GM20431 (cell line): ENCODE measurements at regions not wholly inside any gene's neighbourhood (a gene's known extent, or its start where the extent isn't known, plus 50 kb on each side); places are given as distances from the start of the nearest gene placed in this dataset.
"Not testable (repeated sequence)": the region's sequence is repeated elsewhere in the genome, so short reads cannot be mapped to it uniquely, and the experiment has no call there.

Experiments
- in situ Hi-C: fragments of 300-500 bp; cut with MseI, MboI; formaldehyde crosslinking; loops from one replicate; pipeline ENCODE4 v1.15.0; 2020; ENCODE audit warnings: low sequenced_read_pairs; ENCODE audit not compliant: unreplicated experiment

DNA sequence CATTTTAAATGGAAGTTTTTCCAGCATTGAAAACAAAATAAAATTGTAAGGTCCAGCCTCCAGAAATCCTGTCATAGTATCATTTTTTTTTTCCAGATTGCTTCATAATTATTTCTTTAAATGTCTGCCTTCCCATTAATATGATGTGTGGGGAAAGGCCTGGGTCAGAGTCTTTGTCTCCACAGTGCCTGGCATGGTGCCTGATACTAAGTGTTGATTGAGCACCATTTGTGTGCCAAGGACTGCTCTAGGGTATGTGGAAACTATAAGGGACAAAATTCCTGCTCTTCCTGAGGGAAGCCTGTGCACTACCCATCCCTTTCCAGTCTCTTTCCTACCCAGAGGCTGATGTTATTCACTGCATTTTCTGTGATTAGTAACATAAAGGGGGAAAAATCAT is 53.1 kb upstream of the BEND4 start:
- in situ Hi-C loops, result no loop called here

DNA sequence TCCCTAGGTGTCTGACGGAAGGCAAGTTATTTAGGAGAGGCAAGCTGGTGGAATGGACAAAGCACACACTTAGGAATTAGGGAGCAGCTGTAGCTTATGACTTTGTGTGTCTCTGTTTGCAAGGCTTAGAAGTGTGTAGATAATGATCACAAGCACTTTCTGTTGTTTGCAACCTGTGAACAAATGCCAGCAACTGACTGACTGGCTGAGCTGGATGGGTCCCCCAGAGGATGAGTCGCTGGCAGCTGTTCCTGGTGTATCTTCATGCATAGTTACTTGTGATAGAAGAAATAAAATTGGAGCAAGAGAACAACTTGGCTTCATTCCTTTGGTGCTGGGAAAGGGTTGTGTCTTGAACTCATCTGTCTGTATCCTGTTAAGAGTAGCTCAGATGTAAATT is 64.2 kb upstream of the BEND4 start:
- in situ Hi-C loops, result no loop called here

DNA sequence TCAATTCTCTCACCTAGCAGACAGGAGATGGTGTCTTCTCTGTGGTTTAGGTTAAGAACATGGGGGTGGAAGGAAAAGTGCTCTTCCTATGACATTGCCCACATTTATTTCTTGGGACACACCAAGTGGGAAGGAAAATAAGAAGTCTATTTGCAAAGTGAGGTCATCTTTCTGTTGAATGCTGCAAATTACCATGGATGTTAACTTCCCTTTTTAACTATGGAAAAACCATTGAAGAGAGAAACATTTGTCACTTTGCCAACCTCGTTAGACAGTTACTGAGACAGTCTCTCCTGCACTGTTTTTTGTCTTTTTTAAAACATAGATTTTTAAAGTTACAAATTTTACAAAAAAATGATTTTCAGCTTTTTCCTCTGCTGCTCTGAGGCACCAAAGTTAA is 72.8 kb upstream of the BEND4 start:
- in situ Hi-C loops, result no loop called here

DNA sequence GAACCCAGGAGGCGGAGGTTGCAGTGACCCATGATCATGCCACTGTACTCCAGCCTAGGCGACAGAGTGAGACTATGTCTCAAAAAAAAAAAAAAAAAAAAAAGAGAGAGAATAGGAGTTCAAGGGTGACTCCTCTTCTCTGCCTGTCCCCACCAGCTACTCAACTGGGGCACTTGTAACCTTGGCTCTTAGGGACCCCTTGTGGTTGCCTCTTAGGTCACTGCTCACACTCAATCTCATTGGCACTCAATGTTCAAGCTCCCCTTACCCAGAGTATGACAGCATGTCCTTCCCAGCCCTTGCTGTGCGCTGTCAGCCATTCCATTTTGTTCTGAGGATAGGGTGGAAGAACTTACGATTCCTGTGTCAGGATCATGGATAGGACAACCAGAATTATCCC is 82.4 kb upstream of the BEND4 start:
- in situ Hi-C loops, result no loop called here

DNA sequence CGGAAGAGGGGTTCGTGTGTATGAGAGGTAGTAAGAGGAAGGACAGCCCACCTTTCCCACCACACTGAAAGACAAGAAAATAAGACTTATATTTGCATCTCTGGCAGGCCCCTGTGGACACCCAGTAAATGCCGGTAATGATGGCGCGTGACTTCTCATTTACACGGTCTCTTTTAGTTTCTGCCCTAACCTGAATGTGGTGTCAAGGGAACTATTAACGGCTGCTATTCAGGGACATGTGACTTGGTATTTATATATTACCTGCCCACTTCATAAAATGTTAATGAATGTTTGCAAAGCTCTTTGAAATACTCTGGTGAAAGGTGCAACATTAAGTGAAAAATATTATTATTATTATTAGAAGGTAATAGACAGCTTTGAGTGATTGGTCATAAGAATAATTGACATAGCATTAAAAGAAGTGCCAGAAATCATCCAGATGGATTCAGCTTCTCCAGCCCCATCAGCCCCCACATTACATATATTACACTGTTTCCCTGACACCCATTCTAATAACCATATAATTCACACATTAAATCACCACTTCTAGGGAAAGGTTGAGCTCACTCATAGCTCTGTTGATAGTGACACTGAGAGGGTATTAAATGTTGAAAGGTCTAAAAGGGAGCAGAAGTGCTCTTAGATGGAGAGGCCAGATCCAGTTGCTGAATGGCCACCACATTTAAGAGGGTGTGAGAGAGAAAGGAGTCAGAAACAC is 83.0 kb upstream of the BEND4 start:
- in situ Hi-C loops, result no loop called here

DNA sequence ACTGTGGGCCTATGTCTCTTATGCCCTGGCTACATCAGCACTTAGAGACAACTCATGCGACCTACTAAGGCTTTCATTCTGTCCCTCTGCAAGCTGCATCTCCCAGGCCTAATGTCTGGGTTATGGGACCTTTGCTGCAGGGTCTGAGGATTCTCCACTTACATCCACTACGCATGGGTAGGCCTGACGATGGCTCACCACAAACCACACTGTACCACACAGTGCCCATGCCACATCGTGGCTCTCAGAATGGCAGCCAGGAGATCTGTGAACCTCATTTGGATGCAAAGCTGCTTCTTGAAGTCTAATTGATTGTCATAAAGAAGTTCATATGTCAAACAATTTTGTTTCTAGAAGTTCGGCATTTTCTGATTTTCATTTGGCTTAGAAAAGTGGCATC is 84.6 kb upstream of the BEND4 start:
- in situ Hi-C loops, result no loop called here

DNA sequence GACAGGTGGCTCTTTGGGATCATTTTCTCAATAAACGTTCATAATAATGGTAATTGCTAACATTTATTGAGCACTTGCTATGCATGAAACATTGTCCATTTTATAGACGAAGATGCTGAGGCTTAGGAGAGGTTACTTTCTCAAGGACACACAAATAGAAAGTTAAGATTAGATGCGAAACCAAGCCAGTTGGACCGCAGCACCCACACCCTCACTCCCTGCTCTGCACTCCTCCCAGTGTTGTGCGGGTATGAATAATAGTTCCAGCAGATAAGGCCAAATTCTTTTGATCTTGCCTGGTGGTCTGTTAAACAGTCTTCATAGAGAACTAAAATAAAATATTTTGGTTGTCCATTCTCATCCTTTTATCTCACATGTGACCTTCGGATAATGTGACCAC is 85.0 kb upstream of the BEND4 start:
- in situ Hi-C loops, result no loop called here

DNA sequence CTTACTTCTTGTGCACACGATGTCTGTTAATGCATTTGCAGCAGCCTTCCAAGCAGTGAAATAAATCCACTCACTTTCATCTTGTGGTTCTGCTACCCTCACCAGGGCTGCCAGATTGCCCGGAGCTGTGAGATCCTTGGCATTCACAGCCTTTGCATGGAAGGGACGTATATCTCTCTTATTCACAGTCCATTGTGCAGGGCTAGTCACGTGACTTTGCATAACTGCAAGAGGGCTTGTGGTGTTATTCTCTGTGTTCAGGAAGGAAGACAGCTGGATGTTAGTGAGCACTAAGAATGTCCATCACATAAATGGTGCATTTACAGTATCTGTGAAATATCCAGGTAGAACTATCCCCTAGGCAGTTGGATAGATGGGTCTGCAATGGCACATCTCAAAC is 96.5 kb upstream of the BEND4 start:
- in situ Hi-C loops, result no loop called here

DNA sequence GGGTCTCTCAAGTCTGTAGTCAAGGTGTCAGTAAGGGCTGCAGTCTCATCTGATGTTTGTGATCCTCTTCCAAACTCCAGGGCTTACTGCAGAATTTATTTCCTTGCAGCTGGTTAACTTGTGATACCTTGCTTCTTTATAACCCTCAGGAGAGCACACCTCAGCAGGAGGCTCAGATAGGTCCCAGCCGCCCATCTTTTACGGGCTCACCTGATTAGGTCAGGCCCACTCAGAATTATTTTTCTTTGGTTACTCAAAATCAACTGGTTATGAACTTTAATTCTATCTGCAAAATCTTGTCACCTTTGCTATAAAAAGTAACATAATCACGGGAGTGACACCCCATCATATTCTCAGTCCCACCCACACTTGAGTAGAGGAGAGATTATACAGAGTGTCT is 99.9 kb upstream of the BEND4 start:
- in situ Hi-C loops, result no loop called here

DNA sequence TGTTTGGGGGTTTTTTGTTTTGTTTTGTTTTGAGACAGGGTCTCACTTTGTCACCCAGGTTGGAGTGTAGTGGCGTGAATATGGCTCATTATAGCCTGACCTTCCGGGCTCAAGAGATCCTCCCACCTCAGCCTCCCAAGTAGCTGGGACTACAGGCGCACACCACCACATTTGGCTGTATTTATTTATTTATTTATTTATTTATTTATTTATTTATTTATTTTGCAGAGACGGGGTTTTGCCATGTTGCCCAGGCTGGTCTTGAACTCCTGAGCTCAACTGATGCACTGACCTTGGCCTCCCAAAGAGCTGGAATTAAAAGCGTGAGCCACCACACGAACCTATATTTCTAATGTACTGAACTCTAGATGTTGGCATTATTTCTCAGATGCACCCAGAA is 105.2 kb upstream of the BEND4 start:
- in situ Hi-C loops, result not testable (repeated sequence)

DNA sequence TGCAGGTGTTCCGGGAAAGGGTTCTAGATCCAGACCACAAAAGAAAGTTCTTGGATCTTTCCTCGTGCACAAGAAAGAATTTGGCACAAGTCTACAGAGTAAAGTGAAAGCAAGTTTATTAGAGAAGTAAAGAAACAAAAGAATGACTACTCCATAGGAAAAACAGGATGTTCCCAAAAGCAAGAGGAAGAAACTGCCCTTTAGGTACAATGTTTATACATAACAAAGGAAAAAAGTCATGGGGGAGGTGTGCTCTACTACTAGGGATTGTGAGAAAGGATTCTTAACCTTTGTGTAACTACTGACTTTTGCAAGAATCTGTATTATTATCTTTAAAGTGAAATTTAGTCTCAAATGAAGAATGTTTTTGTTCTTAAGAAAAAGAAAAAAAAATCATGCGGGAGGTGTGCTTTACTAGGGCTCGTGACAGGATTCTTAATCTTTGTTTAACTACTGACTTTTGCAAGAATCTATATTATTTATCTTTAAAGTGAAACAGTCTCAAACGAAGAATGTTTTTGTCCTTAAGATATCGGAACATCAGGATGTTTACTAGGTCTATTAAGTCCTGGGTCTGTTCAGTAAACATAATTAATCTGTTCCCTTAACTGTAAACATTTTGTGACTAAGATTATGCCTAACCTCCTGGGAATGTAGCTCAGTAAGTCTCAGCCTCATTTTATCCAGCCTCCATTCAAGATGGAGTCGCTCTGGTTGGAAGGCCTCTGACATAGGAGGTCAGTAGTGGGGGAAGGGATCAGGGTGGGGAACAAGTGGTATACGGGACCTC is 110.4 kb upstream of the BEND4 start:
- in situ Hi-C loops, result no loop called here

DNA sequence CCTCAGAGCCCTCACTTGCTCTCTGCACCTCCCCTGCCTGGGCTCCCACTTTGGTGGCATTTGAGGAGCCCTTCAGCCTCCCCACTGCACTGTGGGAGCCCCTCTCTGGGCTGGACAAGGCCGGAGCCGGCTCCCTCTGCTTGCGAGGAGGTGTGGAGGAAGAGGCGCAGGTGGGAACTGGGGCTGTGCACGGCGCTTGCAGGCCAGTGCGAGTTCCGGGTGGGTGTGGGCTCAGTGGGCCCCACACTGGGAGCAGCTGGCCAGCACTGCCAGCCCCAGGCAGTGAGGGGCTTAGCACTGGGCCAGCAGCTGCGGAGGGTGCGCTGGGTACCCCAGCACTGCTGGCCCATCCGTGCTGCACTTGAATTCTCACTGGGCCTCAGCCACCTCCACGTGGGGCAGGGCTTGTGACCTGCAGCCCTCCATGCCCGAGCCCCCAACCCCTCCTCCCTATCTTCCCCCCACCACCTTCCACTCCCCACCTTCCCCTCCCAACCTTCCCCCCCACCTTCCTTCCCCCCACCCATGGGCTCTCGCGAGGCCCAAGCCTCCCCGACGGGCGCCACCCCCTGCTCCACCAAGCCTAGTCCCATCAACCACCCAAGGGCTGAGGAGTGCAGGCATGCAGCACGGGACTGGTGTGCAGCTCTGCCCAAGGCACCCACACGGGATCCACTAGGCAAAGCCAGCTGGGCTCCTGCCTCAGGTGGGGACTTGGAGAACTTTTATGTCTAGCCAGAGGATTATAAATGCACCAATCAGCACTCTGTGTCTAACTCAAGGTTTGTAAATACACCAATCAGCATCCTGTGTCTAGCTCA is 113.5 kb upstream of the BEND4 start:
- in situ Hi-C loops, result no loop called here

DNA sequence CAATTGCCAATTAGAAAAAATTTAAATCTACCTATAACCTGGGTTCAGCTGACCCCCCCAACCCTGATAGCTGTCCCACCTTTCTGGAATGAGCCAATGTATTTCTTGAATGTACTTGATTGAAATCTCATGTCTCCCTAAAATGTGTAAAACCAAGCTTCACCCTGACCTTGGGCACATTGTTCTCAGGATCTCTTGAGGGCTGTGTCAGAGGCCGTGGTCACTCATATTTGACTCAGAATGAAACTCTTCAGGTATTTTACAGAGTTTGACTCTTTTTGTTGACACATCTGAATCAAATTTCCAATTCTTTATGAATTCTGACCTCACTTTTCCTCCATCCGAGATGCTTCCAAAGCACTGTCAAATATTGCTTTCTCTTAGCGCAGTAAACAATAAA is 115.3 kb upstream of the BEND4 start:
- in situ Hi-C loops, result no loop called here

DNA sequence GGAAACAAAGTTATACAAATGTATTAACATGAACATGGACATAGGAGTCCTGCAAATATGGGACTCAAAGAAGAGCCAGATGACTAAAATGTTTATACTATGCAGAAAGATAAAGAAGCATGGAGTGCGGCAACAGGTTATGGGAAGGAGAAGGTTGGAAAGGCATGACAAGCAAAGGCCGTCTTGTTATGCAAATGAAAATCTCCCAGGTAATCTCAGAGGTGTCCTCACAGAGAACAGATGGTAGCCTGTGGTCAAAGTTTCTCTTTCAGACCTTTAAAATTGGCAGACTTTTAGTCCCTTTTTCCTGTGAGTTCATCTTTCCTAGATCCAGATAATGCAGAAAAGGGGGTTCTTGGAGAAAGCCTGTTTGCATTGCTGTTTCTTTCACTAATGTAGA is 116.4 kb upstream of the BEND4 start:
- in situ Hi-C loops, result no loop called here

DNA sequence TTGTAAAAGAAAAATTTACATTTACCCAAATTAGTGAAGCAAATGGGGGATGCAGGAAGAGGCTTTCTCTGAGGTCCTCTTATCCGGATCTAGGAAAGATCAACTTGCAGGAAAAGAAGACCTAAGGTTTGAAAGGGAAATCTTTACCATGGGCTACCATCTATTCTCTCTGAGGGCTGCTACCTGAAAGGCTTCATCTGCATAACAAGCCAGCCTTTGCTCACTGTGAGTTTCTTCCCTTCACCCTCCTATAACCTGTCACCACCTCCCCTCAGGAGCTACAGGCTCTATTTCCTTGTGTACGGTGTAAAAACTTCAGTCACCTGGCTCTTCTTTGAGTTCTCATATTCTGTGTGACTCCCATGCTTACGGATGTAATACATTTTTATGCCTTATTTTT is 118.6 kb upstream of the BEND4 start:
- in situ Hi-C loops, result no loop called here

DNA sequence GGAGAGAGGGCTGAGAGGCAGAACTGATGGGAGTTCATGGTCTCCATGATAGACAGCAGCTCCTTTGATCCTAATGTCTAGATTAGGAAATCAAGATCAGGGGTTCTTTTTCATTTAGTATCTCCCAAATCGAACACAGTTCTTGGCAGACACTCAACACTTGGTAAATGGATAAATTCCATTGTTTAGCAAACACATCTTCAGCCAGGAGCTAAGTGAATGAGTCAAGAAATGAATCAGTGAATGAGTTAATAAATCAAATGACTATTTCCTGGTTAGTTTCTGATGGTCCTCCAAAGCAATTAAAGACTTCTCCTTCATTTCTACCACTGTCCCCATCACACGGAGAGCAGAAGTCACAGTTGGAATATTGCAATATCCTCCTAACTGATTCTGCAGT is 120.0 kb upstream of the SHISA3 start:
- in situ Hi-C loops, result loop anchor here (25.0 kb wide), 2 partner anchors 315 to 585 kb away; no protein-coding TSS in a partner anchor

DNA sequence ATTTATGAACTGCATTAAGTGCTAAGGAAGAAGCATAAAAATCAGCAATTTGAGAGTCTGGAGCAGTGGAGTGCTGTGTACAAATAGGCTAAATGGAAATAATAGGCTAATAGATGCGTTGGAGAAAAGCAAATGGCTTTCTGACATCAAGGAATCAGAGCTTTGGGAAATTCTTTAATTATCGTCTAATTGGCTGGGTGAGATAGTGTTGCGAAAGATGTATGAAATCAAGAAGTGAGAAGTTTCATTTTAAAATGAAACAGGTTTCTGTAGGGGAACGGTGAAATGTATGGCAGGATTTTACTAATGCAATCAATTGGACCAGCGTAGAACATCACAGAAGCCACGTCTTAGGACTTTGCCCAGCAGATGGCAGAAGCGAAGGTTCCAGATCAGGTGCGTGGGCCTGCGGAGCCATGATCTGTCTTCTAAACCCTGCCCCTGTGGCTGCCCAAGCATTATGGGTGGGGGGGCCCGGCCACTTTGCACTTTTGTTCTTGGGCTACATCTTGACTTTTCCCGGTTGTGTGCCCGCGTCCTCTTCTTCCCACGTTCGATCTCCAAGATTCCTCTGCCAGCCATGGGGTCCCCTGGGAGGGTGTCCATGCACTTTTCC is 118.5 kb upstream of the SHISA3 start:
- in situ Hi-C loops, result loop anchor here (25.0 kb wide), 2 partner anchors 317 to 583 kb away; no protein-coding TSS in a partner anchor

DNA sequence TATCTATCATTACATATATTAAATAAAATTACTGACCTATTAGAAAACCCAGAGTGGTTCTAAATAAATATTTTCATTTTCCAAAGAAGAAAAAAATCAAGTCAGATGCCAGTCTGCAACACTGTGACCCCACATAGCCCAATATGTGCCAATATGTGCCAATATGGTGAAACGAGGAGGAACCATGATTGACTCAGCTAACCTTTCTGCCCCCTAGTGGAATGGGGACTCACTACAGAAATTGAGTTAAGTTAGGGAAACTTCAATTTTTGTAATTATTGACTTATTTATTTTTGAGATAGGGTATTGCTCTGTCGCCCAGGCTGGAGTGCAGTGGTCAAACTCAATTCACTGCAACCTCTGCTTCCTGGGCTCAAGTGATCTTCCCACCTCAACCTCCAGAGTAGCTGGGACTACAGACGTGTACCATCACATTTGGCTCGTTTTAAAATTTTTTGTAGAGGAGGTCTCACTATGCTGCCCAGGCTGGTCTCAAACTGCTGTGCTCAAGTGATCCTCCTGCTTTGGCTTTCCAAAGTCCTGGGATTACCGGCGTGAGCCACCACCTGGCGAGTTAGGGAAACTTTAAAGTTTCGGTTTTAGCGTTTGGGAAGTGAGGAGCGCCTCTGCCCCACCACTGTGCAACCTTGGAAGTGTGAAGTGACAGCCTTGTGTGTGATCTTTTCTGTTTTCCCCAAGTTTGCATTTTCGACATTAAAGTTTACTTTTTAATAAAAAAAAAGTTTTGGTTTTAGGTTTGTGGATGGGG is 116.8 kb upstream of the SHISA3 start:
- in situ Hi-C loops, result loop anchor here (25.0 kb wide), 2 partner anchors 318 to 582 kb away; no protein-coding TSS in a partner anchor

DNA sequence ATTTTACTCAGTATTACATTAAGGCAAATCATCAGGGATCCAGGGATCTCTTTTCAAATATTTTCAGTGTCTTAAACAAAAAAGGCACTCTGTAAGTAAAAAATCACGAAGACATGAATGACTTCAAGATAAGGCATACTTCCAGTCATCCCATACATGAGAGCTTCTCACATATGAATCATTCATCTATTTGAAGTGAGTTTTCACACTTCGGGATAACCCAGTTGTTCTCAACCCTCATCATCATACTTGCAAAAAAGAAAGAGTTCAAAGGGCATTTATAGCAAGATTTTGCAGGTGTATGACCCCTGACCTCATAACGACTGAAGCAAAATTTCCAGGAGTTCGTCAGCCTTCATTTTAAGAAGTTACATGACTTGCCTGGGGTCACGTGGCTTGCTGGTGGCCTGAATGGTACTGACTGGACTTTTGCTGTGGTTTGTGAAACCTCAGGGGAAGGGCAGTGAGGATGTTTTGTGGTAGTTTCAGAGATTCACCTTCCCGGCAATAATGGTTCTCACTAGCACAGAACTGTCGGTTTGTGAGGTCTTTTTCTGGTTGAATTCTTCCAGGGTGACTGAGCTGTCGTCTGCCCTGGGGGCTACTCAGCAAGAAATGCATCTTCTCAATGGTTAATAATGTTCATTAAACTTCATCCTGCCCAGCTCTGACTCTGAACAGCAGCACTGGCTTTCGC is 115.8 kb upstream of the SHISA3 start:
- in situ Hi-C loops, result loop anchor here (25.0 kb wide), 2 partner anchors 319 to 581 kb away; no protein-coding TSS in a partner anchor
